Gastrocnemius medialis (tissue), 4 donors: ENCODE measurements at regions not wholly inside any gene's neighbourhood (a gene's known extent, or its start where the extent isn't known, plus 50 kb on each side); places are given as distances from the start of the nearest gene placed in this dataset.
"Not testable (repeated sequence)": the region's sequence is repeated elsewhere in the genome, so short reads cannot be mapped to it uniquely, and the experiment has no call there.

Experiments used
- ATAC-seq, 2 donors: fragments of 150-250 bp; one replicate each; pipeline ENCODE4 v1.9.1; 2016
- DNase-seq, 2 donors: peaks; one replicate each; pipeline ENCODE4 v3.0.0-alpha.2; 2019
- H3K27ac ChIP-seq, 4 donors: fragments of 200-600 bp; sonication (generic); 1 replicate in 1 of 4; 2 replicates in 3 of 4; pipeline ENCODE4 v1.5.1; 2016 to 2018; ENCODE audit warnings: mild to moderate bottlenecking in 2 of 4, moderate library complexity in 1 of 4
- H3K27me3 ChIP-seq, 3 donors: fragments of 200-600 bp; sonication (generic) in 2 of 3; 1 replicate in 1 of 3; 2 replicates in 2 of 3; pipeline versions ENCODE4 v1.5.1 to v1.6.0; 2016 to 2019; ENCODE audit warnings: mild to moderate bottlenecking in 1 of 3, moderate library complexity in 1 of 3
- H3K36me3 ChIP-seq, 2 donors: fragments of 200-600 bp; sonication (generic) in 1 of 2; one replicate each; pipeline ENCODE4 v1.5.1; 2017 to 2018
- H3K4me1 ChIP-seq, 2 donors: fragments of 200-600 bp; sonication (generic) in 1 of 2; one replicate each; pipeline ENCODE4 v1.5.1; 2016 to 2017; ENCODE audit warnings: mild to moderate bottlenecking in 2 of 2
- H3K4me3 ChIP-seq, 4 donors: fragments of 200-600 bp; sonication (generic) in 3 of 4; 1 replicate in 1 of 4; 2 replicates in 3 of 4; pipeline ENCODE4 v1.5.1; 2016 to 2019; ENCODE audit warnings: mild to moderate bottlenecking in 2 of 4
- H3K9me3 ChIP-seq, 3 donors: fragments of 200-600 bp; sonication (generic) in 2 of 3; 1 replicate in 1 of 3; 2 replicates in 2 of 3; pipeline ENCODE4 v1.5.1; 2016 to 2019
- POLR2A ChIP-seq, 2 donors: fragments of 450-650 bp; IDR thresholded peaks; one replicate each; pipeline ENCODE4 v1.6.1; 2017; ENCODE audit warnings: antibody characterized with exemption in 2 of 2, mild to moderate bottlenecking in 2 of 2, moderate library complexity in 2 of 2
- in situ Hi-C, 4 donors: fragments of 200-750 bp; cut with MboI; loops; one replicate each; pipeline versions ENCODE4 v1.15.0 to v1.8.0; 2017; ENCODE audit warnings: low sequenced_read_pairs in 4 of 4
- intact Hi-C: fragments of 100-400 bp; cut with DNase I; formaldehyde crosslinking; loops from one replicate; pipeline ENCODE4 v1.15.1; 2023; ENCODE audit warnings: low total_unique reads
- TF ChIP-seq, protein P1 (sequence below), 5 experiments: fragments of 450-650 bp in 3 of 5; fragments of 200-600 bp in 2 of 5; sonication (generic) in 2 of 5; IDR thresholded peaks in 4 of 5; conservative IDR thresholded peaks in 1 of 5; 1 replicate in 4 of 5; 2 replicates in 1 of 5; pipeline ENCODE4 v1.5.1; 2016 to 2019; ENCODE audit warnings: antibody characterized with exemption in 5 of 5, mild to moderate bottlenecking in 3 of 5, moderate library complexity in 3 of 5

GRCh38 chr2:5007596-5007995, 684.6 kb upstream of the SOX11 start:
- H3K27me3 ChIP-seq: no peaks in the 10 kb centered on the region
- intact Hi-C loops: no loop called here
- in situ Hi-C loops: no loop called here
- no peaks in the 10 kb centered on the region for H3K9me3 ChIP-seq
- DNase-seq: no peak
- TF ChIP-seq POLR2A (IDR thresholded peaks at IDR 0.05): no peak
- TF ChIP-seq, protein P1, sequence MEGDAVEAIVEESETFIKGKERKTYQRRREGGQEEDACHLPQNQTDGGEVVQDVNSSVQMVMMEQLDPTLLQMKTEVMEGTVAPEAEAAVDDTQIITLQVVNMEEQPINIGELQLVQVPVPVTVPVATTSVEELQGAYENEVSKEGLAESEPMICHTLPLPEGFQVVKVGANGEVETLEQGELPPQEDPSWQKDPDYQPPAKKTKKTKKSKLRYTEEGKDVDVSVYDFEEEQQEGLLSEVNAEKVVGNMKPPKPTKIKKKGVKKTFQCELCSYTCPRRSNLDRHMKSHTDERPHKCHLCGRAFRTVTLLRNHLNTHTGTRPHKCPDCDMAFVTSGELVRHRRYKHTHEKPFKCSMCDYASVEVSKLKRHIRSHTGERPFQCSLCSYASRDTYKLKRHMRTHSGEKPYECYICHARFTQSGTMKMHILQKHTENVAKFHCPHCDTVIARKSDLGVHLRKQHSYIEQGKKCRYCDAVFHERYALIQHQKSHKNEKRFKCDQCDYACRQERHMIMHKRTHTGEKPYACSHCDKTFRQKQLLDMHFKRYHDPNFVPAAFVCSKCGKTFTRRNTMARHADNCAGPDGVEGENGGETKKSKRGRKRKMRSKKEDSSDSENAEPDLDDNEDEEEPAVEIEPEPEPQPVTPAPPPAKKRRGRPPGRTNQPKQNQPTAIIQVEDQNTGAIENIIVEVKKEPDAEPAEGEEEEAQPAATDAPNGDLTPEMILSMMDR (IDR thresholded peaks at IDR 0.05 in 4 of 5, conservative IDR thresholded peaks at IDR 0.05 in 1 of 5): no peak
- no peak overlapping the region for H3K27ac ChIP-seq
- H3K4me3 ChIP-seq: no peak overlapping the region
- no peaks in the 10 kb centered on the region for H3K36me3 ChIP-seq
- H3K4me1 ChIP-seq: no peaks in the 10 kb centered on the region
- no peak for ATAC-seq

- no peak for DNase-seq
Observed at GRCh38 chr2:5019324-5019723, 672.9 kb upstream of the SOX11 start.

GRCh38 chr2:5020116-5020875, 671.9 kb upstream of the SOX11 start:
- DNase-seq (no peak), ATAC-seq (no peak)
- no peaks in the 10 kb centered on the region for H3K4me1 ChIP-seq
- in situ Hi-C loops (no loop called here), intact Hi-C loops (no loop called here)
- H3K27me3 ChIP-seq: no peaks in the 10 kb centered on the region
- no peak overlapping the region for H3K27ac ChIP-seq
- no peaks in the 10 kb centered on the region for H3K9me3 ChIP-seq
- TF ChIP-seq, protein P1 (IDR thresholded peaks at IDR 0.05 in 4 of 5, conservative IDR thresholded peaks at IDR 0.05 in 1 of 5): no peak
- no peak for TF ChIP-seq POLR2A (IDR thresholded peaks at IDR 0.05)
- no peaks in the 10 kb centered on the region for H3K36me3 ChIP-seq
- H3K4me3 ChIP-seq: no peak overlapping the region

More at GRCh38 chr2:5019324-5019723, 672.9 kb upstream of the SOX11 start:
- no peaks in the 10 kb centered on the region for H3K9me3 ChIP-seq
- in situ Hi-C loops: no loop called here
- no peaks in the 10 kb centered on the region for H3K36me3 ChIP-seq
- no peak for ATAC-seq
- TF ChIP-seq, protein P1 (IDR thresholded peaks at IDR 0.05 in 4 of 5, conservative IDR thresholded peaks at IDR 0.05 in 1 of 5): no peak
- no peak for TF ChIP-seq POLR2A (IDR thresholded peaks at IDR 0.05)
- intact Hi-C loops: no loop called here
- H3K27ac ChIP-seq: no peak overlapping the region
- no peak overlapping the region for H3K4me3 ChIP-seq
- H3K4me1 ChIP-seq: no peaks in the 10 kb centered on the region
- no peaks in the 10 kb centered on the region for H3K27me3 ChIP-seq

DNA sequence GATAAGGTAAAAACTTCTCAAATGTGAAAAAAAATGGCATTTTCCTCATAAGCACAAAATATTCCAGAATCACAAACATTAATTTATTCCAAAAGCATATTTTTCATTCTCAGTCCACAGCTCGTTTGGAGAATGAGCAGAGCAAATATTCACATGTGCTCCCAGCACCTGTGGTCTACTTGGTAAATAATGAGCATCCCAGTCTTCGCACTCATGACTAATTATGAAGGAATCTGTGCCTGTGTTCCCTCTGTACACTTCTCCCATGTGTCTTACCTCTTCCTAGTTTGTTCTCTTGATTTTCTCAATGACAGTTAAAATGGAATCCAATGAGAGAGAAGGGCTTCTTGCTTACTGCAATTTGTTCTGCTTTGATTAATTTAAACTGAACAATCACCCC, 671.0 kb upstream of the SOX11 start:
- intact Hi-C loops (no loop called here), in situ Hi-C loops (no loop called here)
- Histone ChIP-seq H3K36me3 (no peaks in the 10 kb centered on the region), H3K27me3 (no peaks in the 10 kb centered on the region), H3K4me1 (no peaks in the 10 kb centered on the region), H3K9me3 (no peaks in the 10 kb centered on the region), H3K4me3 (no peak overlapping the region), H3K27ac (no peak overlapping the region)
- TF ChIP-seq, protein P1 (IDR thresholded peaks at IDR 0.05 in 4 of 5, conservative IDR thresholded peaks at IDR 0.05 in 1 of 5): no peak
- TF ChIP-seq POLR2A (IDR thresholded peaks at IDR 0.05): no peak
- DNase-seq (no peak), ATAC-seq (no peak)

GRCh38 chr2:5022061-5022460, 670.1 kb upstream of the SOX11 start:
- intact Hi-C loops (no loop called here), in situ Hi-C loops (no loop called here)
- DNase-seq (no peak), ATAC-seq (no peak)
- no peaks in the 10 kb centered on the region for H3K36me3 ChIP-seq
- no peak overlapping the region for H3K27ac ChIP-seq
- no peaks in the 10 kb centered on the region for H3K4me1 ChIP-seq
- no peaks in the 10 kb centered on the region for H3K9me3 ChIP-seq
- no peak for TF ChIP-seq POLR2A (IDR thresholded peaks at IDR 0.05)
- TF ChIP-seq, protein P1 (IDR thresholded peaks at IDR 0.05 in 4 of 5, conservative IDR thresholded peaks at IDR 0.05 in 1 of 5): no peak
- H3K27me3 ChIP-seq: no peaks in the 10 kb centered on the region
- no peak overlapping the region for H3K4me3 ChIP-seq

DNA sequence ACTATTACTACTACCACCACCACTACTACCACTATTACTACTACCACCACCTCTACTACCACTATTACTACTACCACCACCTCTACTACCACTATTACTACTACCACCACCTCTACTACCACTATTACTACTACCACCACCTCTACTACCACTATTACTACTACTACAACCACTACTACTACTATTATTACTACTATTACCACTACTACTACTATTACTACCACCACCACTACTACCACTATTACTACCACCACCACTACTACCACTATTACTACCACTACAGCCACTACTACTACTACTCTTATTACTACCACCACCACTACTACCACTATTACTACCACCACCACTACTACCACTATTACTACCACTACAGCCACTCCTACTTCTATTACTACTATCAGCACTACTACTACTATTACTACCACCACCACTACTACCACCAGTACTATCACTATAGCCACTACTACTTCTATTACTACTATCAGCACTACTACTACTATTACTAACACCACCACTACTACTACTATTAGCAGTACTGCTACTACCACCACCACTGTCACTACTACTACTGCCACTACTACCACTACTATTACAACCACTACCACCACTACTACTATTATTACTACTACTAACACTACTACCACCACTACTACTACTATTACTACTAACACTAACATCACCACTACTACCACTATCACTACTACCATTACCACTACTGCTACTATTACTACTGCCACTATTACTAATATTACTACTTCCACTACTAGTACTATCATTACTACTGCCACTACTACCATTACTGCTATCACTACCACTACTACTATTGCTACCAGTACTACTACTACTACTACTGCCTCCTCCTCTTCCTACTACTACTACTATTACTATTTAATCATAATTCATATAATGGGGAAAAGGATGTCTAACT, 669.2 kb upstream of the SOX11 start:
- H3K9me3 ChIP-seq, in situ Hi-C loops, intact Hi-C loops, H3K36me3 ChIP-seq, ATAC-seq, H3K27ac ChIP-seq, H3K4me3 ChIP-seq, H3K27me3 ChIP-seq, H3K4me1 ChIP-seq, DNase-seq: not testable (repeated sequence)
